GM18511 (cell line): ENCODE measurements at regions not wholly inside any gene's neighbourhood (a gene's known extent, or its start where the extent isn't known, plus 50 kb on each side); places are given as distances from the start of the nearest gene placed in this dataset.
"Not testable (repeated sequence)": the region's sequence is repeated elsewhere in the genome, so short reads cannot be mapped to it uniquely, and the experiment has no call there.

Experiments
- ATAC-seq: cut with Tn5 transposase; IDR thresholded peaks from one replicate; pipeline ENCODE4 v1.9.1; 2021; ENCODE audit warnings: mild to moderate bottlenecking, moderate library complexity; ENCODE audit not compliant: unreplicated experiment

DNA sequence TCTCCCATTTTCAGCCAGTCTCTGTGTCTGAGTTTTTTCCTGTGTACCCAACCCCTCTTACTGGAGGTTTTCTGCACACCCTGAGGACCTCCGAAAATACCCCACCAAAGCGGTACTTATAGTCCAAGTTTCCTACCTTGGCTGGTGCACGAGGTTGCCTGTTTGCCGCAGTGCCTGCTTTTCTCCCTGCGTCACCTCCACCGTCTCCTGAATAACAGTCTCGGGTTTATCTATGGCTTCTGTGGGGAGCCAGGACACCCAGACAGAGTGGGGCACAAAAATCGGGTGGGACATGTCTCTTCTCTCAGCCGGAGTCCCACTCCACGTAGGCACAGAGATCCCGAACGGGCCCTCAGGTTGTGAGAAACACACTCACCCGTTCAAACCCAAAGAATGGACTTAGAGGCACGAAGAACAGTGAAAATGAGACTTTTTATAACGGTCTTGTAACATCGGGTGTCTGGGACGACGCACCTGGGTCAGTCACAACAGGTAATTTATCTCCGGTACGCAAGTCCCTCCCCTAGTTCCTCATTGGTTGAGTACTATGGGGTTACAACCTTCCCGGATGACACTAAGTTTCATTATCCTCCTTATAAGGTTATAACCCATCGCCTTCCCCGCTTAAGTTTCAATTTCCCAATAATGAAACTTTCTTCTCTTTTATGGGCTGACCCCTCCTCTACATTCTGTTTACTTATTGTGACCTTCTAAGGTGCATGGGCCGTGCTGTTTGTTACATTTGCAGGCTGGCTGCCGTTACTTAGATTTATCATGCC, 970.2 kb upstream of the COX7C start:
- no peak for ATAC-seq

DNA sequence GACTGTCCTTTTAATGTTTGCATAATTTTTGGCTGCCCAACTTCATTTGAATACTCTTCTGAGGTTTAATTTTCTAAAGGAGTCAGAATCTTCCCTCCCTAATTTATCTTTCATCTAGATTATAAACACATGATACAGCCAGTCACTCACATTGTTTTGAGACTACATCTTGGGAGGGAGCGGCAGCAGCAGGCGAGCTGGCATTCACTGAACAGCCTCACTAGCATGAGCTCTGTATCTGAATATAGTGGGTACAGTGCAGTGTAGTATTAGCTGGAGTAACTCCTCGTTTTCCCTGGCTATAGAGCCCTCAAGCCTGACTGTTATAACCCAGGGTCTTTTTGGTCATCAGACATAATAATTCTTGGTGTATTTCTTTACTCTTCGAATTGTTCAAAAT, 969.2 kb upstream of the COX7C start:
- no peak for ATAC-seq

DNA sequence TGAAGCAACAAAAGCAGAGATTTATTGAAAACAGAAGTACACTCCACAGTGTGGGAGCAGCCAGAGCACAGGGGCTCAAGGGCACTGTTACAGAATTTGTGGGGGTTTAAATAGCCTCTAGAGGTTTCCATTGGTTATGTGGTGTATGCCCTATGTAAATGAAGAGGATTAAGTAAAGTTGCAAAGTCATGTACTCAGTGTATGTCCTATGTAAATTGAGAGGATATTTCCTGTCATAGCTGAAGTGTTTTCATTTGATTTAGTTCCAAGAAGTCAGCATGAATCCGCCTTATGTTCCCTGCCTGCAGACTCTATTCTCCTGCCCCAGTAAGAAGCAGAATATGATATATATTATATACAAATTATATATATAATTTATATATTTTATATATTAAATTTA, 966.0 kb upstream of the COX7C start:
- no peak for ATAC-seq

DNA sequence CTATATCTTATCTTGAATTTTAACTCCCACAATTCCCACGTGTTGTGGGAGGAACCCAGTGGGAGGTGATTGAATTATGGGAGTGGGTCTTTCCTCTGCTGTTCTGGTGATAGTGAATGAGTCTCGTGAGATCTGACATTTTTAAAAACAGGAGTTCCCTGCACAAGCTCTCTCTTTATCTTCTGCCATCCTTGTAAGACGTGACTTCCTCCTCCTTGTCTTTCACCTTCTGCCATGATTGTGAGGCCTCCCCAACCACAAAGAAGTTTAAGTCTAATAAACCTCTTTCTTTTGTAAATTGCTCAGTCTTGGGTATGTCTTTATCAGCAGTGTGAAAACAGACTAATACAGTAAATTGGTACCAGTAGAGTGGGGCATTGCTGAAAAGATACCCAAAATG, 963.6 kb upstream of the COX7C start:
- ATAC-seq, result not testable (repeated sequence)

DNA sequence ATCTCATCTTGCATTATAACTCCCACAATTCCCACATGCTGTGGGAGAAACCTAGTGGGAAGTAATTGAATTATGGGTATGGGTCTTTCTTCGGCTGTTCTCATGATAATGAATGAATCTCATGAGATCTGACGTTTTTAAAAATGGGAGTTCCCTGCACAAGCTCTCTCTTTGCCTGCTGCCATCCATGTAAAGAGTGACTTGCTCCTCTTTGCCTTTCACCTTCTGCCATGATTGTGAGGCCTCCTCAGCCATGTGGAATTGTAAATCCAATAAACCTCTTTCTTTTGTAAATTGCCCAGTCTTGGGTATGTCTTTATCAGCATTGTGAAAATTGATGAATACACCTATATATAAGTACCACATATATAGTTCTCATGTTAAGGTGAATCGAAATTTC, 961.7 kb upstream of the COX7C start:
- ATAC-seq, result no peak

DNA sequence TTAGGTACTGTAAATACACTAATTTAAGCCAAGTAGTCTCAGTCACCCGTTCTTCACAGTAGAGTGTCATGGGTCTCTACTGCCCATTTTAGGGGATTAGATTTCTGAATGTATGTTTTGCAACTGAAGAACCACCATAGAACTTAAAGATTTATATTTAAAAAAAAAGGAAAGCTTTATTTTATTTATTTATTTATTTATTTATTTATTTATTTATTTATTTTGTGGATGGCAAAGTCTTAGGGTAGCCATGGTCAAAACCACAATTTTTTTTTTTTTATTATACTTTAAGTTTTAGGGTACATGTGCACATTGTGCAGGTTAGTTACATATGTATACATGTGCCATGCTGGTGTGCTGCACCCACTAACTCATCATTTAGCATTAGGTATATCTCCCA, 960.4 kb upstream of the COX7C start:
- not testable (repeated sequence) for ATAC-seq

DNA sequence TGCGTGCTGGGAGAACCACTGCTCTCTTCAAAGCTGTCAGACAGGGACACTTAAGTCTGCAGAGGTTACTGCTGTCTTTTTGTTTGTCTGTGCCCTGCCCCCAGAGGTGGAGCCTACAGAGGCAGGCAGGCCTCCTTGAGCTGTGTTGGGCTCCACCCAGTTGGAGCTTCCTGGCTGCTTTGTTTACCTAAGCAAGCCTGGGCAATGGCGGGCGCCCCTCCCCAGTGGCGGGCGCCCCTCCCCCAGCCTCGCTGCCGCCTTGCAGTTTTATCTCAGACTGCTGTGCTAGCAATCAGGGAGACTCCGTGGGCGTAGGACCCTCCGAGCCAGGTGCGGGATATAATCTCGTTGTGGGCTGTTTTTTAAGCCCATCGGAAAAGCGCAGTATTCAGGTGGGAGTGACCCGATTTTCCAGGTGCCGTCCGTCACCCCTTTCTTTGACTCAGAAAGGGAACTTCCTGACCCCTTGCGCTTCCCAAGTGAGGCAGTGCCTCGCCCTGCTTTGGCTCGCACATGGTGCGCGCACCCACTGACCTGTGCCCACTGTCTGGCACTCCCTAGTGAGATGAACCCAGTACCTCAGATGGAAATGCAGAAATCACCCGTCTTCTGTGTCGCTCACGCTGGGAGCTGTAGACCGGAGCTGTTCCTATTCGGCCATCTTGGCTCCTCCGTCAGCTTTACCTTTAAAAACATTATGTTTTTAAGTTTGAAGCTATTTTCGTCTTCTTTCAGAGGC, 954.6 kb upstream of the COX7C start:
- ATAC-seq, result not testable (repeated sequence)

DNA sequence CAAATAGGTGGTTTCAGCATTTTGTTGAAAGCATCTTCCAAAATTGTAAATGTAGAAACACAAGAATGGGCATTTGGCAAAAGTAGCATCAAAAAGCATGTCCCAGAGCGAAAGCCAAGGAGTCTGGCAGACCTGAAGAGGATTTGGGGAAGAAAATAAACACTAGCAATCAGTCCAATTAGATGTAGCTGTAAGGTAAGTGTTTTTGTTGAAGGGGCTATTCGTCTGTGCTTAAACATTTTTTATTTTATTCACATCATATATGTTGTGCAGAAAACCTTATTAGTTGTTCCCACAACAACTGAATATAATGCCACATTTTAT, 954.1 kb upstream of the COX7C start:
- no peak for ATAC-seq

DNA sequence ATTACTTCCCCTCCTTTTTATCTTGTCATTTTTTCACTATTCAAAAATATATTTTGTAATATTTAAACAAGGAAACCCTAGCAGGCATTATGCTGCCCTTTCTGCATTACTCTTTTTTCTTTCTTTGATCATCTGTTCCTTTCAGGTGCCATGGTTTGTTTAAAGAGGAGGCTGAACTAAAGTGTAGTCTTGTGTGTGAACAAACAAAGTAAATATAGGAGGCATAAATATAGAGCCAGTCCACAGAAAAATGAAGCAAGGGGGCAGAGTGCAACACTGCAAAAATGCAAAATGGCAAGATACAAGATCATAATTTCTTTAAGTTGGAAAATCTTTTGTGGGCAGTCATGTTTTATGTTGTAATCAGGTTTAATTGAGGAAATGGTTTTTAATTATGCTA, 947.3 kb upstream of the COX7C start:
- no peak for ATAC-seq

DNA sequence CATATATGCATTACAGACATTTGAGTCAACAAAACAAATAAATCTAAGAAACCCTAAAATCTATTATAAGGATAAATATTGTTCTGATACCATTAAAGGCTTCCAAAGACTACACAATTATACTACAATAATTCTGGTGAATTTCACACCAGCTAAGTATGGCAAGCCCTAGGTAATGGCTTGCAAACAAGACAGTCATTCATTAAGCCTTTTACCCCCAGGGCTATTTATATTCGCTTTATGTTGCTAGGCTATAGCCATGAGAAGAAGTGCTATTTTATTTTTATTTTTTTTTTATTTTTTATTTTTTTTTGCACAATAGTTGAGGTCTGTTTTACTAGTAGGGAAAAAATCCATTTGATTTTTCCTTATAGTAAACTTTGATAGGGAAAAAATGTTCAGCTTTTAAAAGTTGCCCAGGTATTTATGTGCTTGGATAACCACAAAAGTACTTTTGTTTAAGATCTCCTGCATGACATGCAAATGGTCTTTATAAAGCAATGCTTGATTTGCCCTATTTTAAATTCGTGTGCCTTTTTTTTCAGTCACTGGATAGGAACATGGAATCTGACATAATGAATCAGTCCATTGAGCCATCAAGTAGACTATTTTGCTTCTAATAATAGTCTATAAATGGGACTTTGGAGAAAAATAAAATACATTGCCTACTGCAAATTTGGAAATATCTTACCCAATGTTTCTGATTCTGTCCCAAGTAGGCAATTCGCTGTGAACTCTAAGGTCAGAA, 946.3 kb upstream of the COX7C start:
- no peak for ATAC-seq

DNA sequence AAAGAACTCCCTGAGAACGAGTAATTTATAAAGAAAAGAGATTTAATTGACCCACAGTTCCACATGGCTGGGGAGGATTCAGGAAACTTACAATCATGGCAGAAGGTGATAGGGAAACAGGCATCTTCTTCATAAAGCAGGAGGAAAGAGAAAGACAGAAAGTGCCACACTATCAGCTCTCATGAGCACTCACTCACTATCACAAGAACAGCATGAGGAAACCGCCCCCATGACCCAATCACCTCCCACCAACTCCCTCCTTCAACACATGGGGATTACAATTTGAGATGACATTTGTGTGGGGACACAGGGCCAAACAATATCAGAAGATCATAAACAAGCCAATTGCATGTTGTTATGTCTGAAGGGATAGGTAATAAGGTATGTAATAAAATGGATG, 935.9 kb upstream of the COX7C start:
- no peak for ATAC-seq

DNA sequence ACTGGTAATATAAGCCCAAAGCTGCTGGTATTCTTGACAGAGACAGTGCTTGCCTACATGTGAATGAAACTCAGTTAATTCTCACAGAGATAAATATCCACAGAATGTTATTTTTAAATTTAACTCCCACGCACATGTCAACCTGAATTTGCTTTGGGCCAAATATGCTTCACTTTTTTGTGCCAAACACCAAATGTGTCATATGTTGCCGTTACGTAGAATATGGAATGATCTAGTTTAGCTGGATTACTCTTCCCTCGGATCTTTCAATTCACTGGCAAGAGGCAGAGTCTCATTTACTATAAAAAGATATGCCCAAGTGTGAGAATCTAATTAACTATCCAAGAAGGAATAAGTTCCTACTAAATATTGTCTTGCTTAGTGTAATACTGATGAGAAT, 933.4 kb upstream of the COX7C start:
- ATAC-seq, result no peak

DNA sequence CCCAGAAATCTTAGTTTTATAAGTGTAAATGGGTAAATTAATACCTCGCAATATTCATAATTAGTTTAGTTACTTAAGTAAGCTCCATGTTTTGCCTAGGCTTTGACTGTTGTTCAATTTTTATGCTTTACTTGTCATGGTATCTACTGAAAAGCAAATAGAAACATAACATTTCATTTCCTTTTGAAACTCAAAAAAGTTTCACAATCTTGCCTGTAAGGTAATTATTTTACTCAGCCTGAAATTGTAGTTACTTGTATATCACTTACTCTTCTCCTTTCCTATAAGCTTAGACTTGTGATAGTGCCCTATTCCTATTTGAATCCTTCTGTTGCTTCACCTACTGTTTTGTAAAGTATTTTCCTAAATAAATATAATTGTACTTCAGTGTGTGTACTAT, 914.4 kb upstream of the COX7C start:
- no peak for ATAC-seq

DNA sequence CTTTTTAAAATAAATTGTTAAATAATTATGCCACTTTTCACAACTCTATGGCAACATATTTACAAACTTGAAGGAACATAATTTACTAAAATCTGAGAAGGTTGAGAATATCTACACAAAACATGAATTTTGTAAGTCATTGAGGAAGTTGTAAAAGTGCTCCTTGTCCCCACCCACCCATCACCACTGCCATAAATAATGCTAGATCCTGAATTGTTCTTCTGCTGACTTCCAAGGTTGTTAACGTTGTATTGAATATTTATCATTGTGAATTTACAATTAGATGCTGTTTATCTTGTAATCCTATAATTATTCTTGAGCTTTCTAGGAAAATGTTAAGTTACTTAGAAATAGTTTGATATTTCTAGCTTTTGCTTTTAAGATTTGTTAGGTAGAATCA, 908.0 kb upstream of the COX7C start:
- ATAC-seq, result no peak

DNA sequence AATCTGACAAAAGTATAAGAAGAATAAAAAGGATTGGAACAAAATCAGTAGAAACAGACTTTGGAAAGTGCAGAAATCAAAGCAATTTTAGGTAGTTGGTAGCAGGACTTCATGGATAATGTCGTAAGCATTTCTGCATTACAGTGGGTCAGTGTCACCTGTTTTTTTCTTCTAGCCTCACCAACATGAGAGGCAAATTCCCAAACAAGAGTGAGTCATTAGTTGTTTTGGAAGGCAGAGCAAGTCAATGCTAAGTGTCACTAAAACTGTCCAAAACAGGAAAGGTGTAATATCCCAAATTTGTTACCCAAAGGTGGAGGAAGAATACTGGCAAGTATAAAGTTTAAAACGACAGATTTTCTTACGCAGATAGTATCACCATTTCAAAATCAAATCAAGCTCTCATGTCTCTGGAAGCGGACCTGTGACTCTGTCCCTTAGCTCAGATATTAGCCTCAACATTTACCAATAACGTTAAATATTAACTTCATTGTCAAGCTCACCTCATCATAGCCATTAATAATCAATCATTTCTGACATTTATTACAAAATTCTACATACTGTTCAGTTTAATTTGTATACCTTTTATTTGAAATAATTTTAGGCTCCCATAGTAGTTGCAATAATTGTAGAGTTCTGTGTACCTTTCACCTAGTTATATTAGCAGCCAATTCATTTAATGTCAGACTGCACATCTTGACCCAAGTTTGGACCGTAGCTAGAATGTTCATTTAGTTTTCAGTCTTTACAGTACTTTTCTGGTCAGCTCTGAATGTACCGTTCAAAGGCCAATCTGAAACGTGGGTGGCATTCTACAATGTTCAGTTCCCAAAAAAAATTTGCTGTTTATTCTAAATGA, 901.2 kb upstream of the COX7C start:
- no peak for ATAC-seq

DNA sequence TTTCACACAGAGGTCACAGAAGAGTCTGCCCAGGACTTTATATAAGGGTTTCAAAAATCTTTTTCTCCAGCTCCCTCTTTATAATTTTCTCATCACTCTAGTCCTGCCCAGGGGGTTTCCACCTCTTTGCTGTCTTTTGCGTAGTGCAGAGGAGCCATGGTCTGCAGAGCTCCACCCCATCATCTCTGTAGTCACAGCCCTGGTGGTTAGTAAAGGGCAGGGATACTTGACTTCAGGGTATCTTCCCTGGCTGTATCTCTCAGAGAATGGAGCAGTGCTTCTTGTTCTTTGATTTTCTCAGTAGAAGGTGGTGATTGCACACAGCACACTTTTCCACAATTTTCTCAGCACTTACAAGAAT, 900.6 kb upstream of the COX7C start:
- no peak for ATAC-seq

DNA sequence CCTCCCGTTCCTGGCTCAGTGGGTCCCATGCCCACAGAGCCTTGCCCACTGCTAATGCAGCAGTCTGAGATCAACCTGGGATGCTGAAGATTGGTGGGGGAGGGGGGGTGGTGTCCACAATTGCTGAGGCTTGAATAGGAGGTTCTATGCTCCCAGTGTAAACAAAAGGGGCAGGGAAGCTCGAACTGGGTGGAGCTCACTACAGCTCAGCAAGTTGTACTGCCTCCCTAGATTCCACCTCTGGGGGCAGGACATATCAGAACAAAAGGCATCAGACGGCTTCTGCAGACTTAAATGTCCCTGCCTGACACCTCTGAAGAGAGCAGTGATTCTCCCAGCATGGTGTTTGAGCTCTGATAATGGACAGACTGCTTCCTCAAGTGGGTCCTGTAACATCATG, 885.6 kb upstream of the COX7C start:
- no peak for ATAC-seq

DNA sequence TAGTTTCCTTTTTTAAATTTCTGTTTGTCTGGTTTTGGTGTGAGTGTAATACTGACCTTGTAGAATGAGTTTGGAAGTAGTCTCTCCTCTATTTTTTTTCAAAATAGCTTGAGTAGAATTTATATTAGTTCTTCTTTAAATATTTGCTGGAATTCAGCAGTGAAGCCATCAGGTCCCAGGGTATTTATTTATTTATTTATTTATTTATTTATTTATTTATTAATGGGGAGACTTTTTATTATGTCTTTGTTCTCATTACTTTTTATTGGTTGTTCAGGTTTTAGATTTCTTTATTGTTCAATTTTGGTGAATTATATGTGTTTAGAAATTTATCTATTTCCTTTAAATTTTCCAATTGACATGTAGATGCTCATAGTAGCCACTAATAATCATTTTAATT, 875.8 kb upstream of the COX7C start:
- ATAC-seq, result no peak

DNA sequence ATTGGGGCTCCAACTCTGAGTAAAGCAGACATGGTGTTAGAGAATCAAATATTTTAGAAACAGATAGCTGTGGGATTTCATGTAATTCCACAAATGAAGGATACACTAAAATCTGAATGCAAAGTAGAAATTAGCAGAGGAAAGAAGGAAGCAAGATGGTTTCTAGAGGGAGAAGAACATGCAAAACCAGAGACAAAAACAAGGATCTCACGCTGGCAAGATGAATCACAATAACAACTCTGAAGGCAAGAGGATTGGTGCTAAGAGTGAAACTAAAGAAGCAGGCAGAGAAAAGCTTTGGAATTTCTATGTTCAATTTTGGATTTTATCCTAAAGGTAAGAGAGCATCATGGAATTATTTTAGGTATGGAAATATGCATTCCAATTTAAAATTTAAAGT, 857.2 kb upstream of the COX7C start:
- ATAC-seq, result no peak

DNA sequence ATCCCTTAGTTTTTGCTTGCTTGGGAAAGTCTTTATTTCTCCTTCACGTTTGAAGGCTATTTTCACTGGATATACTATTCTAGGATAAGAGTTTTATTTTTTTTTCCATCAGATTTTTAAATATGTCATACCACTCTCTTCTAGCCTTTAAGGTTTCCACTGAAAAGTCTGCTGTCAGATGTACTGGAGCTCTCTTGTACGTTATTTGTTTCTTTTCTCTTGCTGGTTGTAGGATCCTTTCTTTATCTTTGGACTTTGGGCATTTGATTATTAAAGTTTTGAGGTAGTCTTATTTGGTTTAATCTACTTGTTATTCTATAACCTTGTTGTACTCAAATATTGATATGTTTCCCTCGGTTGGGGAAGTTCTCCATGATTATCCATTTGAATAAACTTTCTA, 848.4 kb upstream of the COX7C start:
- ATAC-seq, result no peak

DNA sequence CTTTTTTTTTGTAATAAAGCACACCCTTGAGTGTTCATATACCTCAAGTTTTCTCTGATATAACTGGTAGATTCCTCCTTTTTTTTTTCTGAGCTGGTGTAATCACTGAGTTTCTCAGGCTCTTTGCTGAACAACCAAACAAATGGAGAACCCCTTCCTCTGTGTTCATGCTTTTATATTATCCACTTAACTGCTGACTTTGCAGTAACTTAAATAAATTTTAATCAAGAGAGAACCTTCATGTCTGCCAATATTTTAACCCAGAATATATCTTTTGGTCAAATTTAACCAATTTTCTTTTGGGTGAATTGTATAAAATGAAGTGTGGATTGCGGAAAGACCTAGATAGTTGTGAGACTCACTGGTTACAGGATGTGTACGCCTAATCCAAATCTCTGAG, 833.0 kb upstream of the COX7C start:
- ATAC-seq, result no peak
